ENCODE measurements at regions not wholly inside any gene's neighbourhood (a gene's known extent, or its start where the extent isn't known, plus 50 kb on each side); places are given as distances from the start of the nearest gene placed in this dataset.

- Histone ChIP-seq H2AFZ (ENCODE audit: insufficient read depth, low read depth, low read length, poor library complexity, severe bottlenecking) (no peak overlapping the region), H4K20me1 (ENCODE audit: control insufficient read depth, insufficient read depth, low read length, poor library complexity, severe bottlenecking) (no peaks in the 10 kb centered on the region), H3K36me3 (replicated peaks in 1 of 2; ENCODE audit: control extremely low read depth in 1 of 2, control insufficient read depth in 1 of 2, extremely low read depth in 1 of 2, insufficient read depth in 2 of 2, low read length in 1 of 2) (no peaks in the 10 kb centered on the region), H3K27ac (ENCODE audit: low read length in 2 of 2) (no peak overlapping the region), H3K79me2 (ENCODE audit: control insufficient read depth, insufficient read depth, low read length) (no peaks in the 10 kb centered on the region), H3K4me2 (replicated peaks; ENCODE audit: low read depth, low read length, poor library complexity, severe bottlenecking) (no peak overlapping the region), H3K4me3 (ENCODE audit: control extremely low read depth in 1 of 5, extremely low read depth in 1 of 5, insufficient read depth in 1 of 5, low read depth in 2 of 5, low read length in 4 of 5) (no peak overlapping the region), H3K9ac (ENCODE audit: low read length) (no peak overlapping the region), H3K9me3 (ENCODE audit: control extremely low read depth in 1 of 3, control insufficient read depth in 2 of 3, insufficient read depth in 1 of 3, low read length in 2 of 3) (peaks cover 0 to 6% (median 0%) of the 10 kb centered on the region in 3 donors), H3K4me1 (ENCODE audit: control insufficient read depth in 2 of 2, insufficient read depth in 2 of 2, low read length in 2 of 2) (no peaks in the 10 kb centered on the region), H3K27me3 (replicated peaks in 1 of 4; ENCODE audit: control extremely low read depth in 1 of 4, control insufficient read depth in 3 of 4, insufficient read depth in 4 of 4, low read length in 3 of 4) (no peaks in the 10 kb centered on the region)
- intact Hi-C loops (cut with micrococcal nuclease): no loop called here
- no peaks in the 10 kb centered on the region for H3K9me3 Mint-ChIP-seq (ENCODE audit: insufficient read depth)
- no peak for DNase-seq
- ATAC-seq (ENCODE audit: low read depth): no peak
- H3K27me3 Mint-ChIP-seq: no peaks in the 10 kb centered on the region
- no peak overlapping the region for H3K27ac Mint-ChIP-seq
- no peaks in the 10 kb centered on the region for H3K4me1 Mint-ChIP-seq
- no CpG with 5 or more reads among the region's 4 CpGs for WGBS (ENCODE audit: insufficient coverage)
- CTCF ChIA-PET: no interaction called here
- POLR2A ChIA-PET: no interaction called here
- H3K4me3 Mint-ChIP-seq: no peak overlapping the region
- no peak for TF ChIP-seq EZH2 (IDR thresholded peaks at IDR 0.05; ENCODE audit: borderline replicate concordance, insufficient read depth, low read depth, low read length, poor library complexity, severe bottlenecking)
- TF ChIP-seq CTCF (IDR thresholded peaks at IDR 0.05): no peak
Measured at GRCh38 chr2:16126517-16127275, 186.3 kb downstream of the MYCN start.

GRCh38 chr2:16125614-16126516, 185.5 kb downstream of the MYCN start:
- H3K79me2 ChIP-seq (ENCODE audit: control insufficient read depth, insufficient read depth, low read length): no peaks in the 10 kb centered on the region
- H3K36me3 ChIP-seq (replicated peaks in 1 of 2; ENCODE audit: control extremely low read depth in 1 of 2, control insufficient read depth in 1 of 2, extremely low read depth in 1 of 2, insufficient read depth in 2 of 2, low read length in 1 of 2): no peaks in the 10 kb centered on the region
- no peak overlapping the region for H3K4me2 ChIP-seq (replicated peaks; ENCODE audit: low read depth, low read length, poor library complexity, severe bottlenecking)
- H2AFZ ChIP-seq (ENCODE audit: insufficient read depth, low read depth, low read length, poor library complexity, severe bottlenecking): no peak overlapping the region
- H3K9ac ChIP-seq (ENCODE audit: low read length): no peak overlapping the region
- Mint-ChIP-seq H3K27me3 (no peaks in the 10 kb centered on the region), H3K4me1 (no peaks in the 10 kb centered on the region), H3K27ac (no peak overlapping the region), H3K9me3 (ENCODE audit: insufficient read depth) (no peaks in the 10 kb centered on the region), H3K4me3 (no peak overlapping the region)
- POLR2A ChIA-PET: no interaction called here
- WGBS (ENCODE audit: insufficient coverage): 87% methylated on average over 12 of the region's 18 CpGs
- H4K20me1 ChIP-seq (ENCODE audit: control insufficient read depth, insufficient read depth, low read length, poor library complexity, severe bottlenecking): no peaks in the 10 kb centered on the region
- DNase-seq (no peak), ATAC-seq (ENCODE audit: low read depth) (no peak)
- H3K9me3 ChIP-seq (ENCODE audit: control extremely low read depth in 1 of 3, control insufficient read depth in 2 of 3, insufficient read depth in 1 of 3, low read length in 2 of 3): peaks cover 0 to 4% (median 0%) of the 10 kb centered on the region in 3 donors
- H3K27ac ChIP-seq (ENCODE audit: low read length in 2 of 2): no peak overlapping the region
- CTCF ChIA-PET: no interaction called here
- no peak overlapping the region for H3K4me3 ChIP-seq (ENCODE audit: control extremely low read depth in 1 of 5, extremely low read depth in 1 of 5, insufficient read depth in 1 of 5, low read depth in 2 of 5, low read length in 4 of 5)
- no peaks in the 10 kb centered on the region for H3K4me1 ChIP-seq (ENCODE audit: control insufficient read depth in 2 of 2, insufficient read depth in 2 of 2, low read length in 2 of 2)
- TF ChIP-seq CTCF (IDR thresholded peaks at IDR 0.05) (no peak), EZH2 (IDR thresholded peaks at IDR 0.05; ENCODE audit: borderline replicate concordance, insufficient read depth, low read depth, low read length, poor library complexity, severe bottlenecking) (no peak)
- H3K27me3 ChIP-seq (replicated peaks in 1 of 4; ENCODE audit: control extremely low read depth in 1 of 4, control insufficient read depth in 3 of 4, insufficient read depth in 4 of 4, low read length in 3 of 4): no peaks in the 10 kb centered on the region
- intact Hi-C loops (cut with micrococcal nuclease): no loop called here

Measured in B cell (primary cell).